NCI-H510A treated with DMSO at 0.1 percent for 48 hours (cell line): ENCODE measurements at regions not wholly inside any gene's neighbourhood (a gene's known extent, or its start where the extent isn't known, plus 50 kb on each side); places are given as distances from the start of the nearest gene placed in this dataset.

Experiments
- DNase-seq: peaks from one replicate; lab custom pipeline; 2025; lab: John Stamatoyannopoulos, UW

DNA sequence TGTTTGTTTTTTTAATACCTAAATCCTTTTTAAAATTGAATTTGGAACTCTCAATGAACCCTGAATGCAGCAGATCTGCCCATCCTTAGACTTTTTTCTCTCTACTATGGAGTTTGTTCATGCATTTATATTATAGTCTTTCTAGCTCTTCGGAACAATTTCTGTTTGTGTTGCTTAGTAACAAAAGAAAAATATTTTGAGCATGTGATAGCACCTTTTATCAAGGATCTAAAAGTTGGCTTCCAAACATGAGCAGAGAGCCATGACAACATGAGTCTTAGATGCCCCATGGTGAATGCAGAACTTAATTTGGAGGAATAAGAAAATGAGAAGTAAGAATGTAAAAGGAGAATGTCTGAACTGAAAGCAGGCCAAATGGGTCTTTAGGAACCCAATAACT is 133.7 kb downstream of the EDN1 start:
- DNase-seq, result no peak

DNA sequence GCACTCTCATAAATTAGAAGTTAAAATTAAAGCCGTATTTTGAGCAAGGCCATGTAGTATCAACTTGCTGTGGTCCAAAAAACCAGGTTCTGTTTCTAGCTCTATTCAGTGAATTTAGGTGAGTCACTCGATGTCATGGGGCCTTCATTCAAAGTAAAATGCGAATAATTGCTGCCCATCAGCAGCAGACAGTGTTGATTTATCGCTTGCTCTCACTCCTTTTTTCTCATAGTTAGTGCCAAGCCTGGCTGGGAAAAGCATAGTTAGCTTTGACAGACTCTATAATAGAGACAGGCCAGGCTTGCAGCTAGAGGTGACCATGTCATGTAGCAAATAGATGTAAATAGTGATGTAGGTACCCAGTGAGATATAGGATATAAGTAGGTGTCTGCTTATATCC is 136.0 kb downstream of the EDN1 start:
- no peak for DNase-seq

DNA sequence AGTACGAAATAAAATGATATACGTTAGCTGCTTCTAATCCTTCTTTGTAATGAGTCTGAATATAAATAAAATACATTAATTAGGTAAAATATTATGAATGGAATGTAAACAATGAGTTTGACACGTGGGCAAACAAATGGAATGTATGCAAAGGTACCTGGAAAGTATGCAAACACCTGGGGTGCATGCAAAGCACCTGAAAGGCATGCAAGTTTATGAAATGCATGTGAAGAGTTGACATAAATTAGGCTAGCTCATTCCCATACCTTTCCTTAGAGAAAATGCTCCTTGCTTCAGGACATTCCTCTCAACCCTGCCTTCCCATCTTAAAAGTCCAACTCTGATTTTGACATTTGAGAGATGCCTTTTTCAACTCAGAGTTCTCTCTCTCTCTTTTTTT is 140.9 kb downstream of the EDN1 start:
- no peak for DNase-seq

DNA sequence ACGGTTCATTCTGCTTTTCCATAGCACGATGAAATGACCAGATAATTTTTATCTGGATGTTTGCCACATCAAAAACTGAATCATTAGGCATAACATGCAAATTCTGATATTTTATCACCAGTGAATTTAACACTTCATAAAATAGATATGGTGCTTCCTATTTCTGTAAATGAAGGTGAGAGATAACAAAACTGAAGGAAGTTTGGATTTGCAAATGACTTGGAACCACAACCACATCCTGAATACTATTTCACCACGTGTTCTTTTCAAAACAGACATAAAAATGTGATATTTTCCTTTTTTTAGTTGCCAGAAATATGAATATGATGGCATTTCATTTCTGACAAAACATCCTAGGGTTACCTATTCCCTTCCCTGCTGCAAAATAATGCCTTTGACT is 146.1 kb downstream of the EDN1 start:
- no peak for DNase-seq

DNA sequence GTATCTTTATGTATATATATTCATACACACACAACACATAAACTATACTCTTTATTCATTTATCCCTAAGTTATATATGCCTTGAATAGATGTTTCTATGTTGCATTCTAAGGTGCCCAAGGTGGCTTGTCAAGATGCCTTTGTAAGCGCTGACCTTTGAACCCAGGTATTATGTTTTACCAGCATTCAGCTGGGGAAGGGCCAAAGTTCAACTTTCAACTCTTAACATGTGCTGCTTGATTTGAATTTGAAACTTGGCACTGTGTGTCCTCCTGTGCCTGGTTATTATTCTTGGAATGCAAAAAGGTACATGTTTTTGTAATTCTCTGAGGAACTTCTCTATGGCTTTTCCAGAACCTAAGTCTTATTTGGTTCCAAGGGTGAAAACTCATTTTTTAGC is 146.5 kb downstream of the EDN1 start:
- no peak for DNase-seq

DNA sequence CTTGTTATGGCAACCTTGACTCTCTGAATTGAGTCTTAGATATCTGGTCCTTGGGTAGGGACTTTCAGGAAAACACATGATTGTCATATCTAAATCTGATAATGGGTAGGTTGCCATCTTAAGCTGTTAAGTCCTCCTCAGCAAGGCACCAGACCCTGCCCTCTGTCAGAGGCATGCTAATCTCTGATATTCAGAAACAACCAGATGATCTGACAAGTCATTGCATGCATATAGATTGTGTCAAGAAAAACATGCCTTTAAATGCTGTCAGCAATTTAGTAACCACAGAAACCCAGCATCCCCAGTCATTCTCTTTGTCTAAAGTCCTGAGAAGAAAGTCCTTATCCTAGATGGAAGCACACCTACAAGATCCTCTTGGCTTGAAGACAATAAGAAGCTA is 149.1 kb downstream of the EDN1 start:
- DNase-seq, result no peak

DNA sequence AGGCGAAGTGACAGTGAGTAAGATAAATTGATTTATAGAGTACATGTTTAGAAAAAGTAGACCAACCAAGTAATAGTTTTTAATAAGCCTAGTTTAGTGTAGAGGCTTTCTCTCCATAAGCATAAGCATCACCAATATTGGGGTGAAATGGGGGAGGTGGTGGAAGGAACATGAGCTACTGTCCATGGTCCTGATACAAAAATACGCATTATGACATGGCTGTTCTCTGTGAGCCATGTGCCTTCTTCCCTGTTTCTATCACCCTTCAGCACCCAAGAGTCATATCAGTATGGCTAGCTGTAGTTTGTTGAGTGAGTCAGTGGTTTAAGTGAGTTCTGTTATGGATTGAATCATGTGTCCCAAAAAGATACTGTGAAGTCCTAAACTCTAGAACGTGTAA is 150.8 kb downstream of the EDN1 start:
- no peak for DNase-seq

DNA sequence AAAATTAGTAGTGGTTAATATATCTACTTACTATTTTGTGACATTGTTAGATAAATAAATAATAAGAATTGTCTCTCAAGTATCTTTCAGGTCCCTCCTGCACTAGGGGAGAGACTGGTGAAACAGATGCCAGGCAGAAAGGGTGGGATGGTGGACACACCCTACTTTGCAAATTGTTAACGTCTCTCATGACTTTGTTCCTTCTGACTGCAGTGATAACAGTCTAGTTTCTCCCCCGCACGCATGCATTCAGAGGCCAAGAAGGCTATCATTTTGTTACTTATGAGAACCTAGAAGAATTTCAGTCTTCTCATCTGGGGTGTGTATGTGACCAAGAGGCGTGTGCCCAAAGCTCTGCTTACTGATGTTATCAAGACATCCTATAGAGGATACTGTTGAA is 152.3 kb downstream of the EDN1 start:
- DNase-seq, result no peak

DNA sequence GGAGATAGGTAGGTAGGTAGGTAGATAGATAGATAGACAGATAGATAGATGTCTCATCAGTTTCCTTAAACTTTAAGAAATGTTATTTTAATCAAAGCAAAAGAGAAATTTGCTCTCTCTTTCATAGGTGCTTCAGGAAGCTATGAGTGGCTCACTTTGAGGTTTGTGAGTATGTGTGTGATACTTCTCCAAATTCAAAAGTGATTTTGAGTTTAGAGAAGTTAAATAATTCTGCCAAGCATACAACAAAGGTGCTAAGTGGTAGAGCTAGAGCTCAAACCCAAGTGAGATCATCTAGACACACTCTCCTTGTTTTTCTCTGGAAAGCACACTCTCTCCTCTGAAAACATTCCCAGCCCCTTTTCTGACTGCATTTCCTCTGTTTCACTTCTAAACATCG is 156.2 kb downstream of the EDN1 start:
- no peak for DNase-seq

DNA sequence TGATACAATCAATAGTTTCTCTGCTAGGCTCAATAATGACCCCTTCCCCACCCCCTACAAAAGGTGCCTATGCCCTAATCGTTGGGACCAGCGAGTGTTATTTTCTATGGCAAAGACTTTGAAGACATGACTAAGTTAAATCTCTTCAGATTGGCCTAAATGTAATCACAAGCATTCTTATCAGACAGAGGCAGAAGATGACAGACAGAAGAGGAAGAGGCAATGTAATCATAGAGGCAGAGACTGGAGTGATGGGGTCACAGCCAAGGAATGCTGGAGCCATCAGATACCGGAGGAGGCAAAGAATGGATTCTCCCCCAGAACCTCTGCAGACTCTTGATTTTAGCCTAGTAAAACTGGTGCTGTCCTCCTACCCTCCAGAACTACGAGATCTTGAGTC is 159.3 kb downstream of the EDN1 start:
- no peak for DNase-seq

DNA sequence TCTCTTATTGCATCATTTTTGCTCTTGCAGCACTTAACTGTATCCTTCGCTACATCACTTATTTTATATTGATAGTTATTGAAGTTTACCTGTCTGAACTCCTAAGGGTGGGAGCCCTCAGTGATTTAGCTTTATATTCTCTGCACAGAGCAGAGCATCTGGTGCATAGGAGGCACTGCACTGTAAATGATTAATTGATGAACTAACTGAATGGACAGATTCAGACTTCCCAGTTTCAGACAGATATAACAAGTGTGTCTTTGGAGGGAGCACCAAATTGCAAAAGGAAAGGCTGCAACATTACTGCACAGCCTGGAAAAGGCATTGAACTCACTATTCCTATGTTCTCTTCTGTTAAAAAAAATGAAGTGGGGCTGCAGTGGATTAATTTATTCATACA is 160.3 kb downstream of the EDN1 start:
- DNase-seq, result no peak

DNA sequence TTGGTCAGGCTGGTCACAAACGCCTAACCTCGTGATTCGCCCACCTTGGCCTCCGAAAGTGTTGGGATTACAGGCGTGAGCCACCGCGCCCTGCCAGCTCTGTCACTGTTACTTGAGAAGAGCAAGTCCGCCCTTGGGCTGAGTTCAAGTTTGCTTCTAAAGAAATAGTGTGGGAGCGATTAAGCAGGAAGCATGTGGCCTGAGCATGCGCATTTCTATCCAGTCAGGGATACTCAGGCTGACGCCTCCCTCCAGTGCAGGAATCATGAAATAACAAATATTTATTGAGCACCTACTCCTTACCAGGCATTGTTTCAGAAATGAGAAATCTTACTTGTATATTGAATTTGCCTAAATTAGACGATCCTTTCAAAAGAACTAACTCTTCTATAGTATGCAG is 166.2 kb downstream of the EDN1 start:
- no peak for DNase-seq

DNA sequence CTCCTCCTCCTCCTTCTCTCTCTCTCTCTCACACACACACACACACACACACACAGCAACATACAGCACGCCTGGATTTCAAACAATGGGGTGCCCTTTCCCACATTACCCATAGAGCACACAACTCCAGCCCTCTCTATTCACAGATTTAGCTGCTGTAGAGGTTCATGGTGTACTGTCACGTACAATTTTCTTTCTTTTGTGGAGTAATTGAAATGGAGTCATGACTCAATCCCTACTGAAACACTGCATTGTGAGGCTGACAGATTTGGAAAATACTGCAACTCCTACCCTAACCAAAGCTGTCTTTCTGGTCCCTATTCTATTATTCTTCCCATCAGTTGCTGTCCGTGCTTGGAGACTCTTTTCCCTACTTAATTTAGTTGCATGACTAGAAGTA is 166.9 kb downstream of the EDN1 start:
- DNase-seq, result no peak

DNA sequence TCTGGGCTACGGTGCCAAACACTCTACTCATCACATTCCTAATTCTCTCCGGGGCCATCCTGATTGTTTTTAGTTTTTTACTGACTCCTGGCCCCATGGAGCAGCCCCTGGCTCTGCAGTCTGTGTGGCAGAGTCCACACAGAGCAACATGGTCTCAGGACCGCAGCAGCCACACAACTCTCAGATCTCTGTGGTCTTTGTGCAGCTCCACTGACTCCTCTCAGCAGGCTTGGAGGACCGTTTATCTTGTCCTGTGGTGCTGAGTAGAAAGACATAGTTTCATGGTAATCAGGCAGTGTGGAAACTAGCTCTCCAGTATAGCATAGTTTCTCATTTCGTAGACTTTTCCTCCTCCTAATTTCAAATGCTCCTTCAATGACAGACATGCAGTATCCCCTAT is 168.4 kb downstream of the EDN1 start:
- DNase-seq, result no peak

DNA sequence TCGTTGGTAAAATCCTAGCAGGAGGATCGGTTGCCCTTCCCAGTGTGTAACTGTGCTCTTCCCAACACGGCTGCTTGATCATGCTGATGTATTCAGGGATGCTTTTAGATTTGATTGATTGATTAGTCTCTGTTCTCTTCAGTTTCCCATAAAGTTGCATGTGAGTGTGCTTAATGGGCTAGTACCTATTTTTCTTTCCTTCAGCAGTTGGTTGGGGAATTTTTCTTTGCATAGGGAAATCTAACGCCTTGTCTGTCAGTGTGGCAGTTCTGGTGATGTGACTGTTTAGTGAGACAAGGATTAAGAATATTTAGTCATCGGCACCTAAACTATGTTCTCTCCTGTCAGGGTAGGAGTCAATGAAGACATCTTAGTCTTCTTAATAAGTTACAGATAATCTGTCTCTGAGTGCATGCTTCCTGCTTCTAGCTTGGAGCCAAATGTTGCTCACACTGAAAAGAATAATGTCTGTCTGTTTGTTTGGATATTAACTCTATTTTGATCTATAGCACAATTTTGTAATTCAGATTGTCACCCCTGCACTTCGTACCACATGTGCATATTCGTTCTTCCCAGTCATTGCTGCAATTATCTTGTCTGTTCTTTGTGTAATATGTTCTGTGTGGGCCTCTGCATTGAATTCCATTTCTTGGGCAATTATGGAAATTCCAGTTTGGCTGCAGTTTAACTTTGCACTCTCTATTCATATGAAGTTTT is 169.9 kb downstream of the EDN1 start:
- DNase-seq, result no peak

DNA sequence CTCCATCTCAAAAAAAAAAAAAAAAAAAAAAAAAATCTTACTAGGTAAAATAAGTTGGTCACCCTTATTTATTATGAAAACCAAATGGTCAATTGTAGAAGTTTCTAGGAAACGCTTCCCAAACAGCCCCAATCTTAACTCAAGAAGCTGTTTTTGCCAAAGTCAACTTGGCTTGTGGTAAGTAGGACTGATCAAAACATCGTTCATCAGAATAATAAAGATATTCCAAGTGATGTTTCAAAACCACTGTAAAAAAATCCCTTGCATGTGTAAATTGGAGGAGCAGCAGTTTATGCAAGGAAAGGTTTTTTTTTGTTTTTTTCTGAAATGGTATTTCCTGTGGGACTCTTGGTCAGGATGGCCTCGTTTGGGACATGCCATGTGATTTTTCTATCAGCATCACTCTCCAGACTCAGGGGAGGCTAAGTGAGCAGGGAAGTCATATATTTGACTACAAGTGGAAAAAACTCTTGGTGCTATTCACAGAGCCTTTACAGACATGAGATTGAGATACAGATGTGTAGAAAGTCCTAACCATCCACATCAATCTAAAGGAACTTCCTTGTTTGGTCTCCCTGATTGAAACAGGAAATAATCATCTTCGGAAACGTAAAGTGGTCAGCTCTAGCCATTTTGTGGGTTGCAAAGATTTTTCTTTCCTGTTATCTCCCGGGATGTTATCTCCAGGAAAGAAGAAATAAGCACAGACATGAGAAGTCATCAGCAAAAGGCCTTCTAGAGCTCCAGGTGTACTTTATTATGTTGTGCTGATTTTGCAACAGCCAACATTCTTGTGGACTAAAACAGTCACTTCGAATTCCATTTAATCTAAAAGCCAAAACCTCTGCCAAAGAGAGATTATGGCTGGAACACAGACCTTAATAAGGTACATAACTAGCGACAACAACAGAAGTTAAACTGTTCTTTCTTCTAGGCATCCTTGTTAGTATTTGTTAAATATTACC is 177.8 kb downstream of the EDN1 start:
- DNase-seq, result no peak

DNA sequence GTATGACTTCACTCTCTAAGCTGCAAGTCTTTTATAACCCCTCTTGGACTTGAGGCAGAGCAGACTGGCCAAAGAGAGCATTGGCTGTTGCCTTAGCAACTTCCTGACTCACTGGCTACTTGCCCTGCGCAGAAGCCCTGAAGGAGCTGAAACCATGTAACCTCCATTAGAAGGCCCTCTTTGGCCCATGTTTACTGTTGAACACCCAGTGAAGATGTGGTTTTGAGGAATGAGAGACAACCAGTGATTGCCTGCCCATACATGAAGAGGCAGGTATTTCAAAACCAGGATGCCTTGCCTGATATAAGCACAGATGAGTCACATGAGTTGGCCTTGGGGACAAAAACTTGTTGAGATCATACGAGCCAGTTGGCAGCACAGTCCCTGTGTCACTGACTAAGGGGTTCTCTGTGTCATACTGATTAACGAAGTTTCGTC is 182.5 kb downstream of the EDN1 start:
- DNase-seq, result no peak

DNA sequence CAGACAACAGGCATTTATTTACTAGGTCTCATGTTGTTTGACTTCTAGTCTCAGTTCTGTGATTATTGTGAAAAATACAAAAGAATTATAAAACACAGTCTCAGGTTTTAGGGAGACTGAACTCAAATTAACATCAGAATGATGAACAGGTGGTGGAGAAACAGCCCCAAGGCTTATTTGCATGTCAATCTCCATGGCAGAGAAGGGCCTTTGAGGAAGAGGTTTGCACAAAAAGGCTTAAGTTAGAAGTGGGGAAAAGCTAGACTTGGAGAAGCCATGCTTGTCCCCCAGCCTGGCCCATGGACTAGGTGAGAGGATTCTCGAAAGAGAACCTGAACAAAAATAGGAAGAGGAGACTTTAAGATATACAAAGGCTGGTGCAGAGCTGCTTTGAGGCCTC is 183.3 kb downstream of the EDN1 start:
- no peak for DNase-seq

DNA sequence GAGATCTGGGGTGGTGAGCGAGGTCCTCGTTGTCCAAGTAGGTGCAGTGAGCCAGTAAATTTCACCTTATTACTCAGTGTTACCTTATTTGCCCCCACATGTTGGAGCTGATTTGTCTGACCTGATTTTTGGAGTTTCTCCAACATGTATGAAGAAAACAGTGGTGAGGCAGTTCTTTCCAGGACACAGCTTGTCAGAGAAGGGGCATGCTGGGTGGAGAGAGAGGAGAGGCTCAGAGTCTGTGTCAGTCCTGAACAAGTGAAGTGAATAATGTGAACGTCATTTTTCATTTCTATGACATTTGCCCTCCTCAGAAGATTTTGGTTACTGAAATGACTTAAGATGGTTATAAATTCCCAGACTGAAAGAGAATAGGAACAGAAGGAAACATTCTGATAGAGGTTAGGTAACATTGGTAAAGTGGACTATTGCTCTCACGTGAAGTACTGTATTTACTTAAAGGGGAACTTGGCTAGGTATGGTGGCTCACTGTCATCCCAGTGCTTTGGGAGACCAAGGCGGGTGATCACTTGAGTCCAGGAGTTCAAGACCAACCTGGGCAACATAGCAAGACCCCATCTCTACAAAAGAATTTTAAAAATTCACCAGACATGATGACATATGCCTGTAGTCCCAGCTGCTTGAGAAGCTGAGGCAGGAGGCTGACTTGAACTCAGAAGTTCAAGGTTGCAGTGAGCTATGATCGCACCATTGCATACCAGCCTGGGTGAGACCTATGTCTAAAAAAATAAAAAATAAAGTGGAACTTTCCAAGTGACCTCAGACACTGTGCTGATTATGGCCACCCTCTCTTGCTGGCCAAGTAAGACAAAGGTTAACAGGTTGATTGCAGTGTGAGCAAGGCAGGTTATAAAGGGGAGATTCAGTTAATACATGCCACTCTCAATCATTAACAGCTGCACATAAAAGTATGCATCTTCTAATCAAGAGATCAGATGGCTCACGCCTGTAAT is 184.3 kb downstream of the EDN1 start:
- DNase-seq, result no peak

DNA sequence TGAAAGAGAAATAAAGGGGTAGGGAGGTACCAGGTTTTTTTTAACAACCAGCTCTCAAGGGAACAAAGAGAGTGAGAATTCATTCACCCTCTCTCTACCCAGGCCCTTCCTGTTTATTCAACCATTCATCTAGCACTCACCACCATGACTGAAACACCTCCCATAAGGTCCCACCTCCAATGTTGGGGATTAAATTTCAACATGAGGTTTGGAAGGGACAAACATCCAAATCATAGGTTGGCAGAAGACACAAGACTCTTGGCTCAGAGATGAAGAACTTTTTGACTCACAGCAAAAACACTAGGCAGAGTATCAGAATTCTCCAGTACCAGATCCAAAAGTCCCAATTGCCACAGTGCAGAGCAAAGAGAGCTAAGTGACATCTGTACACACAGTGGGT is 186.3 kb downstream of the EDN1 start:
- no peak for DNase-seq

DNA sequence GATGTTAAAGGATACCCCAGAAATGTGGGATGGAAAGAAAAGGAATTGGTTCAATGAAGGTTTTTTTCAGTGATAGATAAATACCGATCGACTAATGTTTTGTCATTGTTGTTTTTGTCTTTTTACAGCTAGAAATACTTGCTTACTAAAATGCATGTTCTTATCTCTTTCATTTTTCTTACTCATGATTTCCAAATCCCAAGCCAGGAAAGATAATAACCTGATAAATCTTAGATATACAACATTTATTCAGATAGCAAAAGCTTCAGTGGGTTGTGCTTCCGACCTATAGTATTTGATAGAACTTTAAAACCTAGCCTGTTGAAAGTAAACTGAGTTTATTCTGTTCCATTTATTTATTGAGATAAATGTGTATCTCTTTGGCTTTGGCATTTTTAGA is 187.5 kb downstream of the EDN1 start:
- DNase-seq, result no peak

DNA sequence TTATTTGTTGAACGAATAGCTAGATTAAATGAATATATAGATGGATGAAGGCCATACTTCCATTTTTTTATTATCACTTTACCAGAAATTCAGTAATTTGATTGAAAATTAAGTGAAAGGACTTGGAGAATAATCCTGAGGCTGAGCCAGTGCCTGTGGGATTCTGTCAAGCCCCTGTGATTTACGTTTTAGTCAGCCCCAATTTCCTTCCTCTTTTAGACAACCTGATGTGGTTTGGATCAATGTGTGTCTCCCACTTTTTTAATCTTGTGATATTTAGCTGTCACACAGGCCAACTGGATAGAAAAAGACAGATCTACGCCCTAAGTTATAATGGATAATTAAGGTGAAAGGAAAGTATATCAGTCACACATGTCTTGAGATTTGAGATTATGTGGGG is 188.8 kb downstream of the EDN1 start:
- DNase-seq, result no peak
